Cardiac septum (tissue), 1 donor: ENCODE measurements at regions not wholly inside any gene's neighbourhood (a gene's known extent, or its start where the extent isn't known, plus 50 kb on each side); places are given as distances from the start of the nearest gene placed in this dataset.

Experiments used
- DNase-seq: peaks from one replicate; pipeline ENCODE4 v3.0.0-alpha.2; 2020; ENCODE audit warnings: low spot score
- intact Hi-C: fragments of 100-400 bp; cut with DNase I; formaldehyde crosslinking; loops from one replicate; pipeline ENCODE4 v1.14.0; 2022
- donor health status: DM: no; HTN: no; CAD: no.

- no peak for DNase-seq
- intact Hi-C loops = no loop called here
These were observed 172.3 kb upstream of the CDYL start for GRCh38 chr6:4603856-4604369.

GRCh38 chr6:4603291-4603690 lies 172.9 kb upstream of the CDYL start:
- DNase-seq = no peak
- intact Hi-C loops = no loop called here

DNA sequence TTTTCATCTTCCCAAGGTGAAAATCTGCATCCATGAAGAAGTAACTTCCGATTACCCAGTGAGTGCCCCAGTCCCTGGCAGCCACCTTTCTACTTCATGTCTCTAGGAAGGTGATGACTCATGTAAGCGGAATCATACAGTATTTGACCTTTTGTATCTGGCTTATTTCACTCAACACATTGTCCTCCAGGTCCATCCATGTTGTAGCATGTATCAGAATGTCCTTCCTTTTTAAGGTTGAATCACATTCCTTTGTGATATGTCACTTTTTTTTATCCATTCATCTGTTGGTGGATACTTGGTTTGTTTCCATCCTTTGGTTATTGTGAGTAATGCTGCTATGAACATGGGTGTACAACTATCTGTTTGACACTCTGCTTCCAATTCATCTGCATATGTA lies 176.3 kb upstream of the CDYL start:
- intact Hi-C loops = no loop called here
- DNase-seq = no peak

GRCh38 chr6:4598384-4598995 lies 177.7 kb upstream of the CDYL start:
- no peak for DNase-seq
- intact Hi-C loops = no loop called here

DNA sequence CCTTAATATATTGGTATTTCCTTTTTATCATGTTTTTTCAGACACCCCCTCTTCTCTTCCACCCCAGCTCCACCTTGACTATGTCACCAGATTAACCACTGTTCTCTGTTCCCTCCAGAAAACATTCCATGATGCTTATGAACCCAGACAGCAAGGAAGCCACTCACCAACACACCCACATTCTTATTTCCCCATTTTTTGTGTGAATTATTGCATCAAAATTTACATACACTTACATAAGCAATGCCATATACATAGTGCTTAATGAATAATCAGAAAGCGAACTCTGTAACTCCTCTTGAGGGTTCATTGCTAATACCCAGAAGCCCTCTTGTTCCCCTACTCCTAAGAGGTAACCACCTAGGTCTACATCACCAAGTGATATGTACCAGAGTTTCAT lies 182.3 kb upstream of the CDYL start:
- no peak for DNase-seq
- intact Hi-C loops = no loop called here

- intact Hi-C loops = no loop called here
- no peak for DNase-seq
These were observed 184.2 kb upstream of the CDYL start for GRCh38 chr6:4592026-4592425.

GRCh38 chr6:4591218-4591617 lies 185.0 kb upstream of the CDYL start:
- intact Hi-C loops = no loop called here
- DNase-seq = no peak

GRCh38 chr6:4589295-4589694 lies 186.9 kb upstream of the CDYL start:
- intact Hi-C loops = no loop called here
- no peak for DNase-seq

- intact Hi-C loops = no loop called here
These were observed 187.6 kb upstream of the CDYL start for GRCh38 chr6:4588581-4588980.

DNA sequence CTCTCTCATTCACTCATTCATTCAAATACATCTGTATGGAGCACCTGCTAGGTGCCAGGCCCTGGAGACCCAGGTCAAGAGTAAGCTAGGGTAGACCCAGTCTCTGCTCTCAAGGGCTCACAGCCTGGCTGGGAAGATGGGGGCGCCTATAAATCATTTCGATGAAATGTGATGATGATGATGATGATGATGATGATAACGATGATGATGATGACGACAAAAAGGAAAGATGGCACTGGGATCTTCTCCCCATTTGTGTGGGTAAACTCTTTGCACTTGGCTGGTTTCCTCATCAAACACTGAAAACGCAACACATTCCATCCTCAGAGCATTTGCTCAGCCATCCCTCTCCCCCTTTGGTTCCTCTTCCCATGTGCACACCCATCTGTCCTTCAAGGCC lies 188.0 kb upstream of the CDYL start:
- no peak for DNase-seq
- intact Hi-C loops = no loop called here

More at GRCh38 chr6:4588581-4588980, 187.6 kb upstream of the CDYL start:
- DNase-seq = no peak

DNA sequence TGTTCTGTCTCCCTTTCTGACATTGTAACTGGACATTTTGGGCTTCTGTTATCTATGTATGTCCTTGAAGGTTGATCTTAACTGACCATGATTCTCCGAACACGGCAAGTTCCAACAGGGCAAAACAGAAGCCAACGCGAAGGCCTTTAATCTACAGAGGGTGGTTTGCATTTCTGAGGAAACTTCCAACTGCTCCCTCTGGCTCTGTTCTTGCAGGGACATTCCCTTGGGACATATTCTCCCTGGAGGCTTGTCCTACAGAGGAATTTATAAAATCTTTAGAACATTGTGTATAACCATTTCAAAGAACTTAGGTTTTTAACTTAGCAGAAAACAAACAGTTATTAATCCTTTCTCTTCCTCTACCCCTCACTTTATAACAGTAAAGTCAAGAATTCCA lies 189.0 kb upstream of the CDYL start:
- intact Hi-C loops = no loop called here
- DNase-seq = no peak

DNA sequence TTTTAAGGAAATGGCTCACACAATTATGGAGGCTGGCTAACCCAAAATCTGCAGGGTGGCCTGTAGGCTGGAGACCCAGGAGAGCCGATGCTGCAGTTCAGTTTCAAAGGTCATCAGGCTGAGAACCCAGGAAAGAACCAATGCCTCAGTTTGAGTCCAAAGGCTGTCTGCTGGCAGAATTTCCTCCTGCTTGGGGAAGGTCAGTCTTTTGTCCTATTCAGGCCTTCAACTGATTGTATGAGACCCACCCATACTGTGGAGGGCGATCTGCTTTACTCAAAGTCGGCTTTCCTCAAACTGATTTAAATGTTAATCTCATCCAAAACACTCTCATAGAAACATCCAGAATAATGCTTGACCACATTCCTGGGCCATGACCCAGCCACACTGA lies 189.7 kb upstream of the CDYL start:
- intact Hi-C loops = no loop called here
- DNase-seq = no peak

- intact Hi-C loops = no loop called here
- no peak for DNase-seq
These were observed 190.3 kb upstream of the CDYL start for GRCh38 chr6:4585682-4586468.

DNA sequence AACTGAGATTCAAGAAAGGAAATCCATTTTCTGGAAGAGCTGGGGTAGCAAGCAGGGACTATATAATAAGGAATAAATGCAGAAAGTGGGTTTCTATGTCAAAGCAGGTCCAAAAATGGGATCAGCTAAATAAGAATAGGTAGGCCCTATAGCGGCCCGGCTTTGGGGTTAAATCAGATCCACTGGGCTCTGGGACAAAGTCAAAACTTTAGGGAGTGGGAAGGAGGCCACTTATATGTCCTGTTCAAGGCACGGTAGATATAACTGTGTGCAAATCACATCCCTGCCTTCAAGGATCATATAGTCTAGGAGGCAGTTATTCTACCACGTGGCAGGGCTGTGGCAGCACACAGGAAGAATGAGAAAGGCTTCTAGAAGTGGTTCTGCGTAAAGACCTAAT lies 191.4 kb upstream of the CDYL start:
- intact Hi-C loops = no loop called here

GRCh38 chr6:4582506-4583417 lies 193.4 kb upstream of the CDYL start:
- DNase-seq = no peak
- intact Hi-C loops = no loop called here

More for the DNA sequence above, 191.4 kb upstream of the CDYL start:
- no peak for DNase-seq

DNA sequence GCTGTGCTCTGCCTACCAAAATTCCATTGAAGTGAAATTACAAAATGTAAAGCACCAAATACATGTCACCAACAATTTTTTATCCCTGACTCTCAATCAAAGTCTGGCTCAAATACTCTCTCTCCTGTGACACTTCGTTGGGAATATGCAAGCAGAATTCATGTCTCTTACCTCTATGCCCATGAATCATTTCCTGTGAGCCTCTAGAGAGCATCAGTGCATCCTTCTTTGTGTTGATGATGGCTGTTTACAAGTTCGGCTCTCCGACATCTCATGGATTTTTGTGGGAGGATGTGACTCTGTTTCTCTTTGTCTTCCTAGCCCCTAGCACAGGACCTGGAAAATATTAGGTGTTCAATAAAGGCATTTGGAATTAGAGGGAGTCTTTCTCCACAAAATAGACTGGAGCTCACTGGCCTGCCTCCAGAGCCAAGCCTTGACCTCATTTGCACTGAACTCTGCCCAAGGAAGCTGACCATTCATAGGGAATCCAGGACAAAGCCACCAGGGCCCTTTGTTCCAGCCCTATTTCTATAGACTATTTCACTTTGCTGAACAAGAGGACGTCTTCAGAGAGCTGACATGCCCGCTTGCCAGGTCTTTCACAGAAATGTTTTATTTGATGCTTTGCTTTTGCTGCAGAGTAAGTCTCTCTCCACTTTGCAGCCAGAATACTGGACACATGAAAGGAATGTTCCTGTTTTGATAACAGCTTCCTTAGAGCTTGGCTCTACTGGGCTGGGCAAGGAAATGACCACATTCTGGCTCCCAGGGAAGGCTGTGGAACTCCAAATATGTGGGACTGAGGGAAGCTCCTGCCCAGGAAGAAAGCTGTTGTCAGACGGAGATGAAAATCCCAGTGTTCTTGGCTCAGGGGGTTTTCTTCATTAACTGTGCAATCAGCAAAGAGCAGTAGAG lies 194.5 kb upstream of the CDYL start:
- no peak for DNase-seq
- intact Hi-C loops = no loop called here

- intact Hi-C loops = no loop called here
- no peak for DNase-seq
These were observed 195.8 kb upstream of the CDYL start for GRCh38 chr6:4580361-4580760.

- intact Hi-C loops = no loop called here
- DNase-seq = no peak
These were observed 198.8 kb upstream of the CDYL start for GRCh38 chr6:4577406-4577805.

DNA sequence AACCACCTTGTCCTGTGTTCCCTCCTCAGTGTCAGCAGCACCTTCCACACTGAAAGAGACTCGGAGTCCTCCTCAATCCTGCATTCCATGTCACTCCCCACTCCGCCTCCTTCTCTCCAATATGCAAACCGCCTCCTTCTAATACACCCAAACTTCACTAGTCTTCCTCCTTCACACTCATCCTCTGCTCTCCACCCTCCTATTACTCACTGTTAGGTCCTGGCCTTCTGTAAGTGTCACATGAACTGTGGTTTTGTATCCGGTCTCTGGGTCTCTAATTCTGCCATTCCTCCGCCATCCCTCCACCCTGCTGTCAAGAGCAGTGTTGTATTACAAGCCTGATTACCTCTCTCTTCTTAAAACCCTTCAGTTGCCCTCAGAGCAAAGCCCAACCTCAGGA lies 200.5 kb upstream of the CDYL start:
- no peak for DNase-seq
- intact Hi-C loops = no loop called here
